ENCODE measurements at regions not wholly inside any gene's neighbourhood (a gene's known extent, or its start where the extent isn't known, plus 50 kb on each side); places are given as distances from the start of the nearest gene placed in this dataset.
A peak's percentile ranks its signal among the peaks of the same experiment; 100 is the strongest.

DNA sequence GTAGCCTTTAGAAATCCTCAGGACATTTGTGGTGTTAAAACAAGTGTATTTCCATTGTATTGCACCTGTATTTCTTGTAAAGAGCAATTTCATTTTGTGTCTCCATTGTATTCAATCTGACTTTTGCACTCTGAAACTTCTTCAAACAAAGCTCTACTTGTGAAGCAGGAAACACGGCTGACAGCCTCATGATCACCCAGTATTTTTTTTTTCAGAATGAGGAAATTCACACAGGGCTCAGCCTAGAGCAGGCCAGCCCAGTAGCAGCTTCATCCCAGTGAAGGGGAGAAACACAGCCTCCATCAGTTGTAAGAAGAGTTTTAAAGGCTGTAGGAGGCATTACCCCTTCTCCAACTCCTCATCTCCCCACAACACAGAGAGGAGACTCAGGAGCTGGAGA is 175.9 kb upstream of the KLHL29 start (continued):
- TF ChIP-seq PTBP1 (IDR thresholded peaks at IDR 0.05; ENCODE audit: low read depth, low read length, poor library complexity, severe bottlenecking) (no peak), ZNF44 (CRISPR knock-in tag; IDR thresholded peaks at IDR 0.05) (no peak), ZNF549 (CRISPR knock-in tag; IDR thresholded peaks at IDR 0.05) (no peak), HNF4A (CRISPR knock-in tag; IDR thresholded peaks at IDR 0.05) (peak; percentile 5; the same call in 1 of the 2 replicates), ZNF496 (CRISPR knock-in tag; IDR thresholded peaks at IDR 0.05; ENCODE audit: insufficient replicate concordance) (no peak), ELF3 (CRISPR knock-in tag; IDR thresholded peaks at IDR 0.05) (peak; percentile 80), ELF1 (CRISPR knock-in tag; IDR thresholded peaks at IDR 0.05) (0 out of 2 replicates have a peak, but pooled peaks have one; percentile 20), ATAD3A (CRISPR knock-in tag; IDR thresholded peaks at IDR 0.05) (no peak), ERF (CRISPR knock-in tag; IDR thresholded peaks at IDR 0.05) (no peak), REL (CRISPR knock-in tag; conservative IDR thresholded peaks at IDR 0.05) (no peak), ZNF160 (CRISPR knock-in tag; IDR thresholded peaks at IDR 0.05) (no peak), ZNF615 (CRISPR knock-in tag; IDR thresholded peaks at IDR 0.05; ENCODE audit: borderline replicate concordance) (no peak), SOX6 (IDR thresholded peaks at IDR 0.05) (no peak), SOX6 (CRISPR knock-in tag; IDR thresholded peaks at IDR 0.05) (peak; percentile 61), ZNF674 (CRISPR knock-in tag; IDR thresholded peaks at IDR 0.05; ENCODE audit: low read depth) (no peak), ZNF709 (CRISPR knock-in tag; IDR thresholded peaks at IDR 0.05) (no peak)
- TF ChIP-seq, protein P1, sequence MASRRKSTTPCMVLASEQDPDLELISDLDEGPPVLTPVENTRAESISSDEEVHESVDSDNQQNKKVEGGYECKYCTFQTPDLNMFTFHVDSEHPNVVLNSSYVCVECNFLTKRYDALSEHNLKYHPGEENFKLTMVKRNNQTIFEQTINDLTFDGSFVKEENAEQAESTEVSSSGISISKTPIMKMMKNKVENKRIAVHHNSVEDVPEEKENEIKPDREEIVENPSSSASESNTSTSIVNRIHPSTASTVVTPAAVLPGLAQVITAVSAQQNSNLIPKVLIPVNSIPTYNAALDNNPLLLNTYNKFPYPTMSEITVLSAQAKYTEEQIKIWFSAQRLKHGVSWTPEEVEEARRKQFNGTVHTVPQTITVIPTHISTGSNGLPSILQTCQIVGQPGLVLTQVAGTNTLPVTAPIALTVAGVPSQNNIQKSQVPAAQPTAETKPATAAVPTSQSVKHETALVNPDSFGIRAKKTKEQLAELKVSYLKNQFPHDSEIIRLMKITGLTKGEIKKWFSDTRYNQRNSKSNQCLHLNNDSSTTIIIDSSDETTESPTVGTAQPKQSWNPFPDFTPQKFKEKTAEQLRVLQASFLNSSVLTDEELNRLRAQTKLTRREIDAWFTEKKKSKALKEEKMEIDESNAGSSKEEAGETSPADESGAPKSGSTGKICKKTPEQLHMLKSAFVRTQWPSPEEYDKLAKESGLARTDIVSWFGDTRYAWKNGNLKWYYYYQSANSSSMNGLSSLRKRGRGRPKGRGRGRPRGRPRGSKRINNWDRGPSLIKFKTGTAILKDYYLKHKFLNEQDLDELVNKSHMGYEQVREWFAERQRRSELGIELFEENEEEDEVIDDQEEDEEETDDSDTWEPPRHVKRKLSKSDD (CRISPR knock-in tag; IDR thresholded peaks at IDR 0.05; ENCODE audit: low read depth): no peak
- TF ChIP-seq, protein P2, sequence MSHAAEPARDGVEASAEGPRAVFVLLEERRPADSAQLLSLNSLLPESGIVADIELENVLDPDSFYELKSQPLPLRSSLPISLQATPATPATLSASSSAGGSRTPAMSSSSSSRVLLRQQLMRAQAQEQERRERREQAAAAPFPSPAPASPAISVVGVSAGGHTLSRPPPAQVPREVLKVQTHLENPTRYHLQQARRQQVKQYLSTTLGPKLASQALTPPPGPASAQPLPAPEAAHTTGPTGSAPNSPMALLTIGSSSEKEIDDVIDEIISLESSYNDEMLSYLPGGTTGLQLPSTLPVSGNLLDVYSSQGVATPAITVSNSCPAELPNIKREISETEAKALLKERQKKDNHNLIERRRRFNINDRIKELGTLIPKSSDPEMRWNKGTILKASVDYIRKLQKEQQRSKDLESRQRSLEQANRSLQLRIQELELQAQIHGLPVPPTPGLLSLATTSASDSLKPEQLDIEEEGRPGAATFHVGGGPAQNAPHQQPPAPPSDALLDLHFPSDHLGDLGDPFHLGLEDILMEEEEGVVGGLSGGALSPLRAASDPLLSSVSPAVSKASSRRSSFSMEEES (CRISPR knock-in tag; IDR thresholded peaks at IDR 0.05): 0 out of 2 replicates have a peak, but pooled peaks have one; percentile 38
- TF ChIP-seq, protein P3, sequence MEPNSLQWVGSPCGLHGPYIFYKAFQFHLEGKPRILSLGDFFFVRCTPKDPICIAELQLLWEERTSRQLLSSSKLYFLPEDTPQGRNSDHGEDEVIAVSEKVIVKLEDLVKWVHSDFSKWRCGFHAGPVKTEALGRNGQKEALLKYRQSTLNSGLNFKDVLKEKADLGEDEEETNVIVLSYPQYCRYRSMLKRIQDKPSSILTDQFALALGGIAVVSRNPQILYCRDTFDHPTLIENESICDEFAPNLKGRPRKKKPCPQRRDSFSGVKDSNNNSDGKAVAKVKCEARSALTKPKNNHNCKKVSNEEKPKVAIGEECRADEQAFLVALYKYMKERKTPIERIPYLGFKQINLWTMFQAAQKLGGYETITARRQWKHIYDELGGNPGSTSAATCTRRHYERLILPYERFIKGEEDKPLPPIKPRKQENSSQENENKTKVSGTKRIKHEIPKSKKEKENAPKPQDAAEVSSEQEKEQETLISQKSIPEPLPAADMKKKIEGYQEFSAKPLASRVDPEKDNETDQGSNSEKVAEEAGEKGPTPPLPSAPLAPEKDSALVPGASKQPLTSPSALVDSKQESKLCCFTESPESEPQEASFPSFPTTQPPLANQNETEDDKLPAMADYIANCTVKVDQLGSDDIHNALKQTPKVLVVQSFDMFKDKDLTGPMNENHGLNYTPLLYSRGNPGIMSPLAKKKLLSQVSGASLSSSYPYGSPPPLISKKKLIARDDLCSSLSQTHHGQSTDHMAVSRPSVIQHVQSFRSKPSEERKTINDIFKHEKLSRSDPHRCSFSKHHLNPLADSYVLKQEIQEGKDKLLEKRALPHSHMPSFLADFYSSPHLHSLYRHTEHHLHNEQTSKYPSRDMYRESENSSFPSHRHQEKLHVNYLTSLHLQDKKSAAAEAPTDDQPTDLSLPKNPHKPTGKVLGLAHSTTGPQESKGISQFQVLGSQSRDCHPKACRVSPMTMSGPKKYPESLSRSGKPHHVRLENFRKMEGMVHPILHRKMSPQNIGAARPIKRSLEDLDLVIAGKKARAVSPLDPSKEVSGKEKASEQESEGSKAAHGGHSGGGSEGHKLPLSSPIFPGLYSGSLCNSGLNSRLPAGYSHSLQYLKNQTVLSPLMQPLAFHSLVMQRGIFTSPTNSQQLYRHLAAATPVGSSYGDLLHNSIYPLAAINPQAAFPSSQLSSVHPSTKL (CRISPR knock-in tag; IDR thresholded peaks at IDR 0.05): peak; percentile 34
- TF ChIP-seq, protein P4, sequence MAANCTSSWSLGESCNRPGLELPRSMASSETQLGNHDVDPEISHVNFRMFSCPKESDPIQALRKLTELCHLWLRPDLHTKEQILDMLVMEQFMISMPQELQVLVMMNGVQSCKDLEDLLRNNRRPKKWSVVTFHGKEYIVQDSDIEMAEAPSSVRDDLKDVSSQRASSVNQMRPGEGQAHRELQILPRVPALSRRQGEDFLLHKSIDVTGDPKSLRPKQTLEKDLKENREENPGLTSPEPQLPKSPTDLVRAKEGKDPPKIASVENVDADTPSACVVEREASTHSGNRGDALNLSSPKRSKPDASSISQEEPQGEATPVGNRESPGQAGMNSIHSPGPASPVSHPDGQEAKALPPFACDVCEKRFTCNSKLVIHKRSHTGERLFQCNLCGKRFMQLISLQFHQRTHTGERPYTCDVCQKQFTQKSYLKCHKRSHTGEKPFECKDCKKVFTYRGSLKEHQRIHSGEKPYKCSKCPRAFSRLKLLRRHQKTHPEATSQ (CRISPR knock-in tag; IDR thresholded peaks at IDR 0.05; ENCODE audit: borderline replicate concordance): no peak
- TF ChIP-seq, protein P5, sequence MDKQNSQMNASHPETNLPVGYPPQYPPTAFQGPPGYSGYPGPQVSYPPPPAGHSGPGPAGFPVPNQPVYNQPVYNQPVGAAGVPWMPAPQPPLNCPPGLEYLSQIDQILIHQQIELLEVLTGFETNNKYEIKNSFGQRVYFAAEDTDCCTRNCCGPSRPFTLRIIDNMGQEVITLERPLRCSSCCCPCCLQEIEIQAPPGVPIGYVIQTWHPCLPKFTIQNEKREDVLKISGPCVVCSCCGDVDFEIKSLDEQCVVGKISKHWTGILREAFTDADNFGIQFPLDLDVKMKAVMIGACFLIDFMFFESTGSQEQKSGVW (CRISPR knock-in tag; IDR thresholded peaks at IDR 0.05; ENCODE audit: borderline replicate concordance): no peak

Measured in HepG2 (cell line).